DMS53 (cell line): ENCODE measurements at regions not wholly inside any gene's neighbourhood (a gene's known extent, or its start where the extent isn't known, plus 50 kb on each side); places are given as distances from the start of the nearest gene placed in this dataset.

Experiments
- DNase-seq: peaks from one replicate; lab custom pipeline; 2025; lab: John Stamatoyannopoulos, UW

DNA sequence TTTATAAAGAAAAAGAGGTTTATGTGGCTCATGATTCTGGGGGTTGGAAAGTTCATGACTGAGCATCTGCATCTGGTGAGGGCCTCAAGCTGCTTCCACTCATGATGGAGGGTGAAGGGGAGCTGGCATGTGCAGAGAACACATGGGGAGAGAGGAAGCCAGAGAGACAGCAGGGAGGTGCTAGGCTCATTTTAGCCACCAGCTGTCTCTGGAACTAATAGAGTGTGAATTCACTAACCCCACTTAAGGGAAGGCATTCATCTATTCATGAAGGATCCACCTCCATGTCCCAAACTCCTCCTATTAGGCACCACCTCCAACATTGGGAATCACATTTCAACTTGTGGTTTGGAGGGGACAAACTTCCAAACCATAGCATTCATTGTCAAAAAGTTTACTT is 137.3 kb upstream of the PMEPA1 start:
- DNase-seq: no peak

DNA sequence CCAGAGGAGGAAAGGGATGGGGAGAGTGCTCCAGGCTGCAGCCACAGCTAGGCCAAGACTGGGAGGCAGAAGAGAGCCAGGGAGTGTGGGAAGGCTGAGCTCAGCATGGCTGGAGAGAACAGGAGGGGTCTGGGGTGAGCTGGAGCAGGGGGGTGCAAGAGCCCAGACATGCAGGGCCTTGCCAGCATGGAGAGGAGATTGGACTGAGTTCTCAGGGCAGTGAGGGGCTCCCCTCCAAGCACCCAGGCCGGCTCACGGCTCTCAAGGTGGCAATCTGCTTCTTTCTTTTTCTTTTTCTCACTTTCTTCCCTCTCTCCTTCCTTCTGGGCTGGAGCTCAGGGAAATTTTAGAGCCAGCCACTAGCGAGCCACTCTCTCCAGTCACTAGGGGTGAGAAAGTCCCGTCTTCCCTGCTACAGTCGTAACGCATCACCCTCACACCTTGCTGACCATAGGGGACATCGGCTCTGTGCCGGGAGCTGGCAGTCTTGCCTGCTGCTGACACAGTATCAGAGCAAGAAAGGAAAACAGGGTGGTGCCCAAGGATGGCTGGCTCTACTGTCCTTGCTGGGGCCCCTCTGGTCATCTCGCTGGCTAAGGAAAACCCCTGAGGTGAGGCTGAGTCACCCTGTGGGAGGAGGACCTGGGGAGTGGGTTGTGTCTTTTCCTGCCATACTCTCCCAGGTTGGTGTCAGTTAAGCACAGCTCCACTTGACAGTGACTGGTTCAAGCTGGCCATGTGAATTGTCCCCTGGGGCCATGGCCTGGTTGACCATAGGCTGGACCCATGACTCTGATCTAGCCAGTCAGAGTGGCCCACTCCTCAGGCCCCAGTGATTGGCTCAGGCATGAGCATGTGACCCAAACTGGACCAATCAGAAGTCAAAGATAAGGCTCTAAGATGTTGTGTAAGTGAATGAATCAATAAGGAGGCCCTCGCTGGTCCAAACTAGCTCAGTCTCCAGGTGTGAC is 135.1 kb upstream of the PMEPA1 start:
- no peak for DNase-seq

DNA sequence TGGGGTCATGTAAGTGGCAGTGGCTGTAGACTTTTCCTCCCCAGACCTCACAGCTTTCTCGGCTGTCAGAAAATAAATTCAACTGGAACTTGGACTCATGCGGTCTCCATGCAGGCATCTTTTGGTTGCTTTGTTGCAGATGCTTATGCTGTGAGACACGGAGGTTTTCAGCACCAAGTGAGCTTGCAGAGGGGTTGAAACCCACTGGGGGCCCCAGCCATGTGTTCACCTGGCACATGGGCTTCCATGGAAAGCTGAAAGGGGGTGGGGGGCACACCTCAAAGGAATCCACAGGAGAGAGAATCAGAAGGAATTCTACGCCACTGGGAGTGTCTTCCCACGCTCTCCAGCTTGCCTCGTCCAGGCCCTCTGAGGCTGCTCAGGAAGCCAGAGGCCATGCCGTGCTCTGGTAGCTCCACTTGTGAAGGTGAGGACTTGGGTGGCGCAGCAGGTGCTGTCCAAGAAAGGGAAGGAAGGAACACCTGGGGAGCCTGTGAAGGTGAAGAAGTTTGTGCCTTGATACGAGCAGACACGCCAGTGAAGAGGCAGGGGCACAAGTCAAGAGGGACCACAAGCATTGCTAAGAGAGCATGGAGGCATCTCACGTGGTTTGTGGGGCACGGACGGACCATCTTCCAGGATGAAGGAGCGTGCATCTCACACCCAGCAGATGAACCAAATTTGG is 134.3 kb upstream of the PMEPA1 start:
- no peak for DNase-seq

DNA sequence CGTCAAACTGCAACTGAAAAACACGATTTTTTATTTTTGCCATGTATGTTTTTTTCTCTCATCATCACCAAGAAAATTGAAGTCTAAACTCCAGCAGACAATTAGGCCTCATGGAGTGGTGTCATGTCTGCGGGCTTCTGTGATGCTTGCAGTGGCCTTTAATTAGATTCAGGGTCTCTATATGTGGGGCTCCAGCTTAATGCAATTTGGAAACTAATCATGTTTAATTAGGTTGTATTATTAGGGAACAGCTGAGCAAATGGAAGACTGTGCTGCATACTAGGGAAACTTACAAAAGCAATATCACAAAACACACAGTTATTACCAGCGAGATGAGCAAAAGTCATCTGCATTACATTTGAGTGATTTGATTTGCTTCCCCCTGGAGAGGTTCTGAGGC is 132.9 kb upstream of the PMEPA1 start:
- DNase-seq: no peak

DNA sequence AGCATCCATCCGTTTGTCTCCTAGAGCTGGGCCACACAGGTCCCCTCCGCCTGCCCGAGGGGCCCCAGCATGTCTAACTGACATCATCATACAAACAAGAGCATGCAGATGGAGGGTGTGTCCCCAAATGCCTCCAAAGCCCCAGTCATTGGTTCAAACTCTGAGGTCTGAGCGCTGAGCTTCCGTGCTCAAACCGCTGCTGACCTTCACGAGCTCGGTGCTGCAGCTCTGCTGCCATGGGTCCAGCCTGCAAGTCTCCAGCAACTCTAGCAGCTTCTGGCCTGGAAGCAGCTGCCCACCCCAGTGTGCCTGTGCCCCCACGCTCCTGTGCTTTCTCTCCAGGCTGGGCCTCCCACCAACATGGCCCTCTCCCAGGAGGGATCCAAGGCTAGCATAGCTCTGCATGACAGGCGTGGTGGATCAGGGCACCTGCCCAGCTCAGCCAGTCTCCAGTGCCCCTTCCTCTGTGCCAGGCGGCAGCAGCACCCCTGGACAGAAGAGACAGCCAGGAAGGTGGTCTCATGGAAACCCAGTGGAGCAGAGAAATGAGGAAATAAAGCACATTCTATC is 131.6 kb upstream of the PMEPA1 start:
- no peak for DNase-seq

DNA sequence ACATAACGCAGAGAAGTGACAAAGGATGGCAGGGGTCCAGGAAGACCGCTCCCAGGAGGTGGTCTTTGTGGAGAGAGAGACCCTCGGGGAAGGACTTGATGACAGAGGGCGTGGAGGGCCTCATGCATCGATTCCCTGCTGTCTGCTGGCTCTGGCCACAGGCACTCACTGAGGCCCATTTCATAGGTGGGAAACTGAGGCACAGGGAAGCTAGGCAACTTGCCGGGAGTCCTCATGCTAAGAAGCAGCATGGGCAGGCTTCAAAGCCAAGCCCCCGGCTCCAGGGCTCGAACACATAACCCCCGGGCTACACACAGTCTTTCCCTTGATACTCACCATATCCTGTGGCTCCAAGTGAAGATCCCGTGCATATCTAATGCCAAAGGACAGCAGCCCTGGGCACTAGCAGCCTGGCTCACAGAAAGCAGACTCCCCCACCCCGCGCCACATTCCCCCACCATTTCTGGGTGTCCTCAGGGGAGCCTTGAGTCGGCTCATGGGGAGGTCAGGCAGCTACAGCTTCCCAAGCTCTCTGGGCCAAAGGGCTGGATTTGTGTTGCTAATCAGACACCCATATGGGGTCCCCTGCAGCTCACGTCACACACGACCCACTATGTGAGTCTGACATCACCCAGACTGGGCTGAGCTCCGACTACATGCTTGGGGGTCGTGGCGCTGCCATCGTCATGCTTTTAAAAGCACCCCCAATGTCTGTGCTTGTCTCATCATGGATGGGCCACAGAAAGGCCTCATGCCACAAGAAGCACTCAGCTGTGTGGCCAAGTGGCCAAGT is 130.9 kb upstream of the PMEPA1 start:
- no peak for DNase-seq

DNA sequence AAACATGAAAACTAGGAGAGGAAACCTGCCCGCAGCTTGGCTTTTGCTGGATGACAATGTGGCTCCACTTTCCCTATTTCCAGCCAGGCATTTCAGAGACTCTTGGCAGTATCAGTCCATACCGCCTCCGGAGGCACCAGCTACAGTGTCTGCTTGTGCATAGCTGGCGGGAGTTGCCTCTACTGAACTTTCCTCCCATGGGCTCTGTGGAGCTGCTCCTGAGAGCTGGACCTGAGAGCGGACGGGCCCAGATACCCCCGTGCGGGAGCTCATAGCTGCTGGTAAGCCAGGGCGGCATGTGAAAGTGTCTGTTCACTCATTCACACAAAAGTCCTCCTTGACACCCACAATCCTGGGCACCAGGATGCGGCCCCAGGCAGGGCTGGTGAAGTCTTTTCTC is 130.3 kb upstream of the PMEPA1 start:
- no peak for DNase-seq

DNA sequence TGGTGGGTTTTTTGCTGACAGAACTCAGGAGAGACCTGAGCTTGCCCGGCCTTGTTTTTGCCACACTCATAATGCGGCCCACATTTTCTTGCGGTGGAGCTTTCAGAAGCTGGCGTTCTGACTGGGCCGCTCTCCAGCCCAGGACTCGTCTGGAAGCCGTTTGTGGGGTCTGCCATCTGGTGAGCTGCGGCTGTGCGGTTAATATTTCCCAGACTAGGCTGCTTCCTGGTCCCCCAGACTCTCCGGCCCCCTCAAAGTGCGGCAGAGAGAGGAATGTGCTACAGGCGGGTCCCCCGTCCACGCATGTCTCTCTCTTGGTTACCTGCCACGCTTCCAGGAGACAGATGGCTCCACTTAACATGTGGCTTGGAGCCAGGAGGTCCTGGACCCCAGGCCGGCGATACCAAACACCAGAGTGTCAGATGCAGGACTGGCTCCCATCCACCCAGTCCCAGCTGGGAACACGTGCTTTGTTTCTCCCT is 128.9 kb upstream of the PMEPA1 start:
- DNase-seq: no peak

DNA sequence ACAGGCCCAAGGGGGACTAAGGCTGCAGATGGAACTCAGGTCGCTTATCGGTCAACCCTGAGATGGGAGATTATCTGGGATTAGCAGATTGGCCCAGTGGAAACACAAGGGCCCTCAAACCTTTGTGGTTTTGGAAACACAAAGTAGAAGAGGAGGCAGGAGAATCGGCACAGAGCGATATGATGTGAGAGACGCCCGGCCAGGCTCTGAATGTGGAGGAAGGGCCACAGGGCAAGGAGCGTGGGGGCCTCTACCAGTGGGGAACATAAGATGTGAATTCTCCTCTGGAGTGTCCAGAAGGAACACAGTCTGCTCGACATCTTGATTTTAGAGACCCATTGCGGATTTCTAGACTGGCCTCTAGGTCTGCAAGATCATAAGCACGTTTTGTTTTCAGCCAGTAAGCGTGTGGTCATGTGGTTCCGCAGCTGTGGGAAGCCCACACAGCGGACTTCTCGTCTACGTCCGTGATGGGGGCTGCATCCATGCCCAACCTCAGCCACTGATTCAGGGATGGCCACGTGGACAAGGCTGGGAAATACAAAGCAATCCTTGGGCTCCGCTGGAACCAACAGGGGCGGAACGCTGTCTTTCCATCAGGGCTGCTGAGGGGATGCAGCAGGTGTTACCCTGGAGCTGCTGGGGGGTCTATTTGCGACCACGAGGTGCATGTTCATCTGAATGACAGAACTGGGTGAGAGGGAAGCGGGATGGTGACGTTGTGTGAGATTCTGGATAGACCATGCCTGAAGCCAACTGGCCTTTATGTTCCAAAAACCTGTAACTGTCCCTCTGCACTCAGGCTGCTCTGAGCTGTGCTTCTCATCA is 127.6 kb upstream of the PMEPA1 start:
- no peak for DNase-seq

DNA sequence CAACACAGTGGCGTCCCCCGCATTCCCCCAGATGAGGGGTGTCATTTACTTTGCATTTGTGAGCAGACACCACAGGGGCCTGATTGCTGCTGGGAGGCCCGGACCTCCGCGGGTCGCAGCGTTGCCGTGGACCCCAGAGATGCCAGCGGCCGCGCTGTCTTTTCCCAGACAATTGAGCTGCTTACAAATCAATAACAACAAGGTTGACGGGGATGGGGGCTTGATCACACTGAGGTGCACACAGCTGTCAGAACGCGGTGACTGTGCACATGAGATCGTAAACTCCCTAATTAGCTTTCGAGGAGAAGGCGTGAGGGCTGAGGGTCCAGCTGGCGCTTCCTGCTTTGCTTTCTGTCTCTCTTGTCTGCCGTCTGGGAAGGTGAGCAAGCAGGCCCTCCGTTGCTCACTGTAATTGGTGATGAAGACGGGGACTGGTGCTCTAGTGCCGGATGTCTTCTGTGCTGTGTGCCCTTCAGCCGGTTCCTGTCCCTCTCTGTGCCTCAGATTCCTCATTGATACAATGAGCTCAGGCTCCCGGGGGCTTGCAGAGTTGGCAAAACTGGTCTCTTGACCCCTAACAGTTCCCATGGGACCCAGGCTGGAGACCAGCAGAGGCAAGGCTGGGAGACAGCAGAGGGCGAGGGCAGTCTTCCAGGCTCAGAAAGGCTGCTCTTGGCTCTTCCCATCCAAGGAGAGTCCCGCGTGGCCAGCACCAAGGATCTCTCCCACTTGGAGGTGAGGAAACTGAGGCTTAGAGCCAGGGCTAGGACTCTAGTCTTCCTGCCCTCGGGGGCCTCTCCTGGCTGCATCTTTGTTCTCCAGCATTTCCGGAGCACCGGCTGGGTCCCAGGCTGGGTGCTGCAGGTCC is 126.0 kb upstream of the PMEPA1 start:
- no peak for DNase-seq

DNA sequence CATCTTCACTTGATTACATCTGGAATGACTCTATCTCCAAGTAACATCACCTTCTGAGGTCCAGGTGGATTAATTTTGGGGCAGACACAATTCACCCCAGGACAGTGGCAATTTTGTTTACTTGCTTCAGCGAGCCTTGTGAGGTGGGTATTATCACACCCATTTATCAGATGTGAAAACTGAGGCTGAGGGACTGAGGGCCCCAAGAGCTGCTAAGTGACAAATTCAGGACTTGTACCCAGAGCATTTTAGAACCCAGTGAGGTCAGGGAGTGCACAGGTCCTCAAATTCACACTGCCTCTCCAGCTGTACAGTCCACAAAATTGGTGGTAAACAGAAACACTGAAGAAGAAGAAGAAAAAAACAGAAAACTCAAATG is 125.2 kb upstream of the PMEPA1 start:
- no peak for DNase-seq

DNA sequence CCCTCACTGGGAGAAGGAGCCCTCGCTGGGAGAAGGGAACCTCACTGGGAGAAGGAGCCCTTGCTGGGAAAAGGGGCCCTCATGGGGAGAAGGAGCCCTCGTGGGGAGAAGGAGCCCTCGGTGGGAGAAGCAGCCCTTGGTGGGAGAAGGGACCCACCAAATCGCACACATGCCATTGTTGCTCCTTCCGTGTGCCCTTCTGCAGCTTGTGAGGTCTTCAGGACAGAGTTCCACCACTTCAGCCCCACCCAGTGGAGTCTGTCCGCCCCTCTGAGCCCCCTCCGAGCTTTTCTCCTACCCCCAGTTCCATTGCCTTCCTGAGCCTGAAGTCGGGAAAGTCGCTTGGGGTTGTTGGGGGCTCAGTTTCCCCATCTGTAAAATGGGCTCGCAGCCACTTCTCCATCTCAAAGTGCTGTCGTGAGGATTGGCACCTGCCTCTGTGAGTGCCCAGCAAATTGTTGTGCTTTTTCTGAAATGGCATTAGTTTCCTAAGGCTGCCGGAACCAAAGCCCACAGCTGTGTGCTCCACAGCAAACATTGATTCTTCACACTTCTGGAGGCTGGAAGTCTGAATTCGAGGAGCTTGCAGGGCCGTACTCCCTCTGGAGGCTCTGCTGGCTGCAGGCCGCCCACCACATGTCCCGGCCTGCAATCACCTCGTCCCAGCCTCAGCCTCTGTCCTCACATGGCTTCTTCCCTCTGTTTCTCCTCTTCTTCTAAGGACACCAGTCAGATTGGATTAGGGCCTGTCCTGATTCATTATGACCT is 124.7 kb upstream of the PMEPA1 start:
- DNase-seq: no peak

DNA sequence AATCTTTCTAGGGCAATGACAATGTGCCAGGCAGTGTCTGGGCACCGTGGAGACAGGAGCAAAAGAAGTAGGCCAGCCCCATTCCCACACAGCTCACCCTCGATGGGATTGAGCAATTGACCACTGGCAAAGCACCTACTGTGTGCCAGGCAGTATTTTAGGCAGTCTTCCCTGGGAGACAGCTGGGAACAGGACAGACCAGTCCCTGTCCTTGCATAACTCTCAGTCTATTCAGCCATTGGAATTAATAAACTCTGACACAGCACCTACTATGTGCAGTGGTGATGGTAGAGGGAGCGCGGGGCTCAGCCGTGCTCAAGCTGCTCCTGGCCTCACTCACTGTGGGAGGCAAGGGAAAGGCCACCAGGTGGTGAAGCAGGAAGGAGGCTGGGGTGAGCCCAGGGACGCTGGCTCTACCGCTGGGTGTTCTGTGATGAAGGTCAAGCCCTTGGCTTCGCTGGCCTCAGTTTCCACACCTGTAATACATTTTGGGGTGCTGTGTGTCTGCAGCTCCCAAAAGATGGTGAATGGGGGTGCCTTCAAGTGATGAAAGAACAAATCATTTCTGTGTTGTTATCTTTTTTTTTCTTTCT is 122.3 kb upstream of the PMEPA1 start:
- no peak for DNase-seq

DNA sequence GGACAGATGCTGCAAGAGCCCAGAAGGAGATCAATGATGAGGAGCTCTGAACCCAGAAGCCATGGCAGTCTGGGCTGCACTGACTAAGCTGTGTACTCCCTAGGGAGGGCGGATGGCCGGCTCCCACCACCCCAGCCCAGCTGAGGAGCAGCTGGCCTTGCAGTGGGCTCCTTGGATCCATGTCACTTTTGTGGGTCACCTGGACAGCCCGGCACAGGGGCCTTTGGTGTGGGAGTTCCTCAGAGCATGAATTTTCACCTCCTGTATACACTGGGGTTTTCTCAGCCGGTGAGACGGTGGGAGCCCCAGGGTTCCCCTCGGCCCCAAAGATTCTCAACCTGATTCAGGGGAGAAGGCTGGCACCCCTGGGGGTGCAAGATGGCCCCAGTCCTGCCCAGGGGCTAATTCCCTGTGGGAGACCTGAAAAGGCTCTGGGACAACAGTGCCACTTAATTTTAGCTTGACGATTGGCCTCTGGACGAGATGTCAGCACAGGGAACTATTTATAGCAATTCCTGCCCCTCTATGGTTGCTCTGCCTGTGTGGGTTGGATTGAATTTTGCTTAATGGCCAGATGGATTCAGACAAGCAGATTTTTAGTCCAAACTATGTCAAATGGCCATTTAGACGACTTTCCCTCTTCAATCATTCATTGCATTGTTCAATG is 121.6 kb upstream of the PMEPA1 start:
- no peak for DNase-seq

DNA sequence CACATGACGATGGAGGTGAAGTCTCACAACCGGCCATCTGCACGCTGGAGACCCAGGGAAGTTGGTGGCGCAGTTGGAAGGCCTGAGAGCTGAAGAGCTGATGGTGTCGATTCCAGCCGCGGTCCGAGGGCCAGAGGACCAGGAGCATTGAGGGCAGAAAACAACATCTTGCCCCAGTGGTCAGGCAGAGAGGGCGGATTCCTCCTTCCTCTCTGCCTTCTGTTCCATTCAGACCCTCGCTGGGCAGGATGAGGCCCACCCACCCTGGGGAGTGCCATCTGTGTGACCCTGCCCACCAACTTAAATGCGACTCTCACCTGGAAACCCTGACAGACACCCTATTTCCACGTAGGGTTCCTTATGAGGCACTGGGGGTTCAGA is 120.7 kb upstream of the PMEPA1 start:
- no peak for DNase-seq

DNA sequence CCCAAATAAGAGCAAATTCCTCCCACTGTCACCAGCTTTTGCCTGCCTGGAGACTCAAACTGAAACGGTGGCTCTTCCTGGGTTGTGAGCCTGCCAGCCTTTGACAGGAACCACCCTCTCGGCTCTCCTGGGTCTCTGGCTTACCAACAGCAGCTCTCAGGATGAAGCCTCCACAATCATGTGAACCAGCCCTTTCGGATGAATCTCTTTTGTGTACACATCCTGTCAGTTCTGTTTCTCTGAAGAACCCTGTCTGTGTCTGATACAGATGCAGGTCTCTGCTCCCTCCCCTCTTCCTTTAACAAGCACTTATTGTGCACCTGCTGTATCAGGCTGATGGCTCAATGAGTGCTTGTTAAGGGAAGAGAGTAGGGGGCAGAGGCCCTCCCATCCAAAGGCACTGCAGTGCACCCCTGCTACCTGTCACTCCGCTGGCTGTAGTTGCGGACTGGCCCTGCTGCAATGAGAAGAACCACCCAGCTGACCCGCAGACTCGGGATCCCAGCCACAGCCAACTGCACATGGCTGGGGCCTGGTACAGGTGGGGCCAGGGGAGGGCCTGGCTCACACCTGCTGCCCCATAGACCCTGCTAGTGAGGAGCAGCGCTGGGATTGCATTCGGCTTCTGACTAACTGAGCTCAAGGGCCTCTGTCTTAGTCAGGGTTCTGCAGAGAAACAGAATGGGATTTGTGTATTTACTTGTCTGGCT is 120.1 kb upstream of the PMEPA1 start:
- no peak for DNase-seq

DNA sequence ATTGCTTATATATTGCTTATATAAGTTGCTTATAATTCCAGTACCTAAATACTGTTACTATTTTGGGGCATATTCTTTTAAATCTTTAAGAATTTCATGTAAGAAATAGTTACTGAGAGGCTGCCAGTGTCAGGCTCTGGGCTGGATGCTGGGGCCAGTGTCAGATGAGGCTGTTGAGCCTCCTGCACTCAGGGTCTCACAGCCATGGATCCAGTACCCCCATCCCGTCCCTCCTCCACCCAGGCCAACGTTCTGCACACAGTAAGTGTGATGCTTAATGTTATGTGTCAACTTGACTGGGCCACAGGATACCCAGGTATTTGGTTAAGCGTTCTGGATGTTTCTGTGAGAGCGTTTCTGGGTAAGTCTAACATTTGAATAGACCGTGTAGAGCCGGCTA is 119.5 kb upstream of the PMEPA1 start:
- no peak for DNase-seq

DNA sequence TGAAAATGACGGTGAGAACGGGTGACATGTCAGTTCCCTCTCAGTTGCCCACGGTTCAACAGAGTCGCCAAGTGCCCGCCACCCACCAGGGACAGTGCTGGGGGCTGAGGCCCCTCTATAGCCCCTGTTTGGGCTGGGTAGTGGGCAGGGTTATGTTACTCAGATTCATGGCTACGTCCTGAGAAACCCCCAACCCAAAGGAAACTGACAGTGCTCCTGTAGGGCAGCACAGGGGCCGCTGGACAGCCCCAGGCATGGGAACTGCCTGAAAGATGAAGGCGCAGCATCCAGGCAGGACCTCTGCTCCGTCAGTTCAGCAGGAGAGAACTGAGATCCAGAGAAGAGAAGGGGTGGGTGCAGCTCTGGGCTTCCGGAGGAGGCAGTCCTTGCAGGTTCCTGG is 118.9 kb upstream of the PMEPA1 start:
- no peak for DNase-seq
